Right forelimb (tissue), 1 donor: ENCODE measurements at regions not wholly inside any gene's neighbourhood (a gene's known extent, or its start where the extent isn't known, plus 50 kb on each side); places are given as distances from the start of the nearest gene placed in this dataset.

Source experiments
- DNase-seq: peaks from one replicate; pipeline ENCODE4 v3.0.0-alpha.2; 2018

GRCh38 chr6:14927398-14927797, 318.5 kb upstream of the JARID2 start:
- DNase-seq: no peak

- no peak for DNase-seq
Measured at GRCh38 chr6:14929291-14929690, 316.6 kb upstream of the JARID2 start.

DNA sequence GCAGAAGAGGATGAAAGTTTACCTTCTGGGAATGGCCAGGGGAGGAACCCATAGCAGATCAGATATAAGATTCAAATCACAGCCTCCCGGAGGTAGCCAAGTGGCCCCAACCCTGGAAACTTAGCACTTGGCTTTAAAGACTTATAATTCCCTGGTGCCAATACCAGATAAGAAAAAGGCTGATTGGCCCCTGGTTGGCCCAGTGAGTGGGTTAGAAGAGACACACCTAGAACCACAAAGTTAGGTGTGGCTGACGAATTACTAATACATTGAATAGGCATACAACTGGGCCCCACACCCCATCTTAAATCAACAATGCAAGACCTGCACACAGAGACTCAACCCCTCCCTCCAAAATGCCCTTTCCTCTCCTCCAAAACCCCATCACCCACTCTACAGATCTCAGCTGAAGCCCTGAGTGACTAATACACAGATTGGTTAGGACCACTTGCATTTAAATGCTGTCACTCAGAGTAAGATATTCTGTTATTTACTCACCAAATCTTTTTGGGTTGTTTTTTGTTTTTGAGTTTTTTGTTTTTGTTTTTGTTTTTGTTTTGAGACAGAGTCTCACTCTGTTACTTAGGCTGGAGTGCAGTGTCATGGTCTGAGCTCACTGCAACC, 315.4 kb upstream of the JARID2 start:
- no peak for DNase-seq

GRCh38 chr6:14932485-14933182, 313.2 kb upstream of the JARID2 start:
- DNase-seq: no peak

DNA sequence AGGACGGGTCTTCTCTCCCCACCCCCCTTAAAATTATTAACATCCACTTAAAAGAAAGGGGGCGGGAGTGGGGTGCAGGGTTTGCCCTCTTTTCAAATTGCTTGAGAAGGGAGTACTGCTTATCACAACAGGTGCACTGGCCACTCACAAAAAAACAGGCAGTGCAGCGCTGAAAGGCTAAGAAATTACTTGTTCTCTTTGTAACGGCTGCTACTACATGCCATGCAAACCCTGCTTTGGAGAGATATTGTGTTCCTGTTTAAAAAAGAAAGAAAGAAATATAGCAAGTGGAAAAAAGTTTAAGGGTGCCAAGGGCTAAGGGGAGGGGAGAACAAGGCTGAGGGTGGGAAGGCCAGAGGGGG, 312.7 kb upstream of the JARID2 start:
- no peak for DNase-seq

DNA sequence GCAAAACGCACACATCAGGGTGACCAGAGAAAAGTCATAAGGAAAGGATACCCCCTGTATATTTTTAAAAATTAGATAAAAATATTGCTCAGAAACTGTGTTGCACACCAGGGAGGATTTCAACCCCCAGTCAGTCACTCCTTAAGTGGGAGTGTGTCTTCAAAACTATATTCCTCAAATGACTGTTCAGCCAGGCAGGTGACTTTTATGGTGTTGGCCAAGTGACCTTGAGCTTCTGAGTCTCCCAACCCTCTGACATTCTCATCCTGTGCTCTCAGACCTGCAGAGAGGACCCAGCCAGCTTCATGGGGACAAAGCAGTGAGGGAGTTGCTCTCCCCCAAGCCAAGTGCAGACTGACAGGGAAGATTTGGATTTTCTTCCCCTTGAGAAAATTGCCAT, 311.9 kb upstream of the JARID2 start:
- DNase-seq: no peak

- DNase-seq: no peak
Measured at GRCh38 chr6:14934844-14935243, 311.0 kb upstream of the JARID2 start.

GRCh38 chr6:14936861-14937260, 309.0 kb upstream of the JARID2 start:
- no peak for DNase-seq

- no peak for DNase-seq
Measured at GRCh38 chr6:14943116-14943515, 302.8 kb upstream of the JARID2 start.

DNA sequence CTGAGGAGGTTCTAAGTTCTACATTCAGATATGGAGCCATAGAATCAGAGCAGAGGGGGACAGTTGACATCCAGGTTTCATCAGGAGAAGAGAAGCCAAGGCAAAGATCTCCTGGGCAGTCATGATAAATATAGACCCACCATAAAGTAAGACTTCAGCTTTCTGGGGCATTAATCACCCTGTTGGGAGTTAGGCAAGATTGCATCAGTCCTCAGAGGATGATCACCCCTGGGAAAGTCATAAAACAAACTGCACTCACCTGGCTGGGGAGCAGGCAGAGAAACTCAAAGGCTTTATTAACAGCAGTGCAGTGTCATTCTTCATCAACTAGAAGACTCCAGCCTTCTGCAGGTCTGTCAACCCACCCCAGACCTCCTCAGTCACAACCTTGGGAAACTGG, 301.3 kb upstream of the JARID2 start:
- no peak for DNase-seq

DNA sequence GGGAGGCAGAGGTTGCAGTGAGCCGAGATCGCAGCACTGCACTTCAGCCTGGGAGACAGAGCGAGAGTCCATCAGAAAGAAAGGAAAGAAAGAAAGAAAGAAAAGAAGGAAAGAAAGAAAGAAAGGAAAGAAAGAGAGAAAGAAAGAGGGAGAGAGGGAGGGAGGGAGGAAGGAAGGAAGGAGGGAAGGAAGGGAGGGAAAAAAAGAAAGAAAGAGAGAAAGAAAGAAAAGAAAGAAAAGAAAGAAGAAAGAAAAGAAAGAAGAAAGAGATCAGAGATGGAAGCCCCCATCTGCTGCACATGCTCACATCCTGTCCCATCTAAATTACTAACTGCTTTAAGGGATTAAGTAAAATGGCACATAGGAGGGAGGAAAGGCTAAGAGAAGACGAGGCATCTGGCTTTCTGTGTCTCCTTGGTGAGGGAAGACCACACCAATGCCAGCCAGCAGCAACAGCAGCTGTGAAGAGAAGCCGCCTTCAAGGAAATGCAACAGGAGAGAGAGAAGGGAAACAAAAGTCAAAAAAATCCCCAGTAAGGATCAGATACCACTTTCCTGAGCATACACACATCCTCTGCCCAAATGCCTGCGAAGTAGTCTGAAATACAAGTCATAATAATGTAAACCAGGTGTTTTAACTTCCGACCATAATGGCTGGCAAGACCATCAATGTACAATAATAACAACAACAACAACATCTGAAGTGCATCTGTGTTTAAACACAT, 300.2 kb upstream of the JARID2 start:
- no peak for DNase-seq

- DNase-seq: no peak
Measured at GRCh38 chr6:14946753-14947152, 299.1 kb upstream of the JARID2 start.

DNA sequence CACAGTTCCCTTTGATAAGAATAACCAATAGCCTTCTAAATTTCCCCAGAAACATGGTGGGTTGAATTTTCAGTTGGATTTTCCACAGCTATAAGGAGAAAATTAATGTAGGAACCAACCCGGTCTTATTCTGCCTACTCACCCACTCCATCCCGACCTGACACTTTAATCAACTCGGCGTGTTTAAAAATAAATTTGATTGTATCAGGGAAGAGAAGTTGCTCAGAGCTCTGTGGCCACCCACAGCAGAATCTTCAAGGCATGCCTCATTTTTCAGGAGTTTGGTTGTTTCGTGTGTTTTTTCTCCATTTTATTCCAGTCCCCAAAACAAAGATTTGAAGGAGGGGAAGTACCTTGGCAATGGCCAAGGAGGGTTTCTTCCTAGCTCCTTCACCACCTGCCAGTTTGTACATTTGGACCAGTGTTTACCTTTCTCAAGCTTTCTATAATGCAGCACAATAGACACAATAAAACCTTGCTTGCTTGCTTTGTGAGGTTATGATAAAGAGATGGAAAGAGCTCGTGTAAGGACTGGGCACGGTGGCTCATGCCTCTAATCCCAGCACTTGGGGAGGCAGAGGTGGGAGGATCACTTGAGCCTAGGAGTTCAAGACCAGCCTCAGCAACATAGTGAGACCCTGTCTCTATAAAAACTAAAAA, 297.2 kb upstream of the JARID2 start:
- DNase-seq: no peak

DNA sequence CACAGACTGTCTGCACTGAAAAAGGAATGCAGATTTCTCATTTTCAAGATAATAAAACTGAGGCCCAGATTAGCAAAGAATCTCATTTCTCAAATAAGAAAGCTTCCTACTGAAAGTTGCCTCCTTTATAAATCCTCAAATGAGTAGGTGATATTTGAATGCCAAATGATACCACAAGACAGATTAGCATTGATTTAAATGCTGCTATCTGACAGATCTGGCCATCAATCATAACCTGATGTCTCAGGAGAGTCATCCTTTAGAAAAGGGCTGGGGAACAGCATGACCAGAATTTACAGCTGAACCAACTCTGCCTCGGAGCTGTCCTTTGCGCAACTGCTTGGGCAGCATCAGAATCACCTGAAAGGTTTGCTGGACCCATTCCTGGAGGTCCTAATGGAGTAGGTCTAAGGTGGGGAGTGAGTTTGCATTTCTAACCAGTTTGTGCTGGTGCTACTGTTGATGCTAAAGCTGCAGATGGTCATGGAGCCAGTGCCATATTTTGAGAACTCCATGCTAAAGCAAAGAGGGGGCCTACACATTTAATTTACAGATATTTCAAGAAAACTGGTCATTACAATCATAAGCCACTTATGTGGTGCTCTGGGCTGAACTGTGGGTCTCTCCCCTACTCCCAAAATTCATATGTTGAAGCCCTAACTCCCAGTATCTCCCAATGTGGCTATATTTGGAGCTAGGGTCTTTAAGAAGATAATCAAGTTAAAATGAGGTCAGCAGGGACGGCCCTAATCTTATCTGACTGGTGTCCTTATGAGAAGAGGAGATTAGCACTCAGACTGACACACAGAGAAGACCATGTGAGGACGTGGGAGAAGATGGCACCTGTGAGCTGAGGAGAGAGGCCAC, 295.5 kb upstream of the JARID2 start:
- DNase-seq: no peak

- no peak for DNase-seq
Measured at GRCh38 chr6:14950970-14951276, 294.9 kb upstream of the JARID2 start.

DNA sequence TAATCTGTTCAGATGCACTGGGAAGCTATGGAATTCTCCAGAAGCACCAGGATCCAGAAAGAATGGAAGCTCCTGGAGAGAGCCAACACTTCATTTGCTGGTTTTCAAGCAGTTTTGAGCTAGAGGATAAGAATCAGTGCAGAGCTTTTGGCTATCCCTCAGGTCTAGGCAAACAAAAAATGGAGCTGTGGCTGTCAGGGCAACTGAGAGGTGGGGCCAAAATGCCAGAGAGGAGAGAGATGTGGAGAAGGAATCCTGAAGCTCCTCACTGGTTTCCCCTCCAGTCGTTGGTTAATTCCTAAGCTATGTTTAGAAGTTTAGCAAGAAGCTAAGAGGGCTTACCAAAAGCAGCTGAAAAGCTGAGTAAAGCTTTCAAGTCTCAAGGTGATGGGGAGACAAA, 294.2 kb upstream of the JARID2 start:
- DNase-seq: no peak

- no peak for DNase-seq
Measured at GRCh38 chr6:14953836-14954235, 292.0 kb upstream of the JARID2 start.

GRCh38 chr6:14957355-14958059, 288.4 kb upstream of the JARID2 start:
- no peak for DNase-seq

GRCh38 chr6:14959324-14959885, 286.5 kb upstream of the JARID2 start:
- no peak for DNase-seq

GRCh38 chr6:14964556-14965270, 281.2 kb upstream of the JARID2 start:
- no peak for DNase-seq

DNA sequence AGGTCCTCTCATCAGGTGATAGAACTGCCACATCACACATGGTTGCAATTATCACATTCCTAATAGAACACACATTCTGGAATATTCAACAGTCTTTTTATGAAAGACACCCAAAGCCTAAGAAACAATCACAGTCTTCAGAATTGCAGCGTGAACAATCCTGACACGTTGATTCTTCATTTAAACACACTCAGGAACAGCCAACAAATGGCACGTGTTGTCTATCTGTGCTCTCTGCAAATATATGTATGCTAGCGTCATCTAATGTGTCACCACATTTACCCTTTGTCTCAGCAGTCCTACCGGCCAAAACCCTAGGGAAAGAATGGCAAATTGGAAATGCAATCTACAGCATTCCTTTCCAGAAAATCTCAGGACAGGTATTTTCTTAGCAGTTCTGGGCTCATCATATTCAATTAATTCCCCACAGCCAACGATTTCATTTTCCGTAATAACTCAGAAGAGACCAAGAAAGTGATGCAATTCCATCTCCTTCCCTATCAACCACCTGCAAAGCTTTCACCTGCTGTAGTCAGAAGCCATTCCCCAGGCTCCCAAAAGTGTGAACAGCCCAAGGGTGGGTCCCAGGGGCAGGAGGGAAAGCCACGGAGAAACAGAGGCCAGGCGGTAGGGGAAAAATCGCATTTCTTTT, 280.3 kb upstream of the JARID2 start:
- no peak for DNase-seq
